ENCODE measurements at regions not wholly inside any gene's neighbourhood (a gene's known extent, or its start where the extent isn't known, plus 50 kb on each side); places are given as distances from the start of the nearest gene placed in this dataset.

- TF ChIP-seq CTCF (IDR thresholded peaks at IDR 0.05) (no peak), POLR2AphosphoS5 (IDR thresholded peaks at IDR 0.05) (no peak), POLR2A (IDR thresholded peaks at IDR 0.05) (no peak)
These were observed 659.3 kb upstream of the SLIT2 start for GRCh38 chr4:19592391-19592790.

Measured in transverse colon (tissue), 4 donors.